ENCODE measurements at regions not wholly inside any gene's neighbourhood (a gene's known extent, or its start where the extent isn't known, plus 50 kb on each side); places are given as distances from the start of the nearest gene placed in this dataset.

GRCh38 chr7:54814401-54814800 lies 55.4 kb upstream of the SEC61G start:
- H3K4me1 ChIP-seq (ENCODE audit: low read depth), result no peaks in the 10 kb centered on the region
- H3K36me3 ChIP-seq, result no peaks in the 10 kb centered on the region
- no peak overlapping the region for H3K27ac ChIP-seq
- no peak overlapping the region for H3K4me3 ChIP-seq
- no peak for DNase-seq (ENCODE audit: low read depth in 1 of 2, low spot score in 1 of 2)
- H3K9me3 ChIP-seq (ENCODE audit: low read depth), result no peaks in the 10 kb centered on the region
- H3K27me3 ChIP-seq, result no peaks in the 10 kb centered on the region
- TF ChIP-seq CTCF (IDR thresholded peaks at IDR 0.05; ENCODE audit: low read depth, low read length), result no peak

DNA sequence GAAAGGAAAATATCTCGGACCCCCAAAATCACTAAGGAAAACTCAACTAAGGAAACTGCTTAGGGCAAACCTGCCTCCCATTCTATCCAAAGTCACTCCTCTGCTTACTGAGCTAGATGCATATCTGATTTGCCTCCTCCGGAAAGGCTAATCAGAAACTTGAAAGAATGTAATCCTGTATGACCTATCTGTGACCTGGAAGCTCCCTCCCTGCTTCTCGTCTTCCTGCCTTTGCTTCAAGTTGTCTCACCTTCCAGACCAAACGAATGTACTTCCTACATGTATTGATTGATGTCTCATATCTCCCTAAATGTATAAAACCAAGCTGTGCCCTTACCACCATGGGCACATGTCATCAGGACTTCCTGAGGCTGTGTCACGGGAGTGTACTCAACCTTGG lies 58.1 kb upstream of the SEC61G start:
- no peak for DNase-seq (ENCODE audit: low read depth in 1 of 2, low spot score in 1 of 2)
- Histone ChIP-seq H3K9me3 (ENCODE audit: low read depth) (no peaks in the 10 kb centered on the region), H3K27ac (no peak overlapping the region), H3K27me3 (no peaks in the 10 kb centered on the region), H3K4me1 (ENCODE audit: low read depth) (no peaks in the 10 kb centered on the region), H3K4me3 (no peak overlapping the region), H3K36me3 (no peaks in the 10 kb centered on the region)
- TF ChIP-seq CTCF (IDR thresholded peaks at IDR 0.05; ENCODE audit: low read depth, low read length), result no peak

DNA sequence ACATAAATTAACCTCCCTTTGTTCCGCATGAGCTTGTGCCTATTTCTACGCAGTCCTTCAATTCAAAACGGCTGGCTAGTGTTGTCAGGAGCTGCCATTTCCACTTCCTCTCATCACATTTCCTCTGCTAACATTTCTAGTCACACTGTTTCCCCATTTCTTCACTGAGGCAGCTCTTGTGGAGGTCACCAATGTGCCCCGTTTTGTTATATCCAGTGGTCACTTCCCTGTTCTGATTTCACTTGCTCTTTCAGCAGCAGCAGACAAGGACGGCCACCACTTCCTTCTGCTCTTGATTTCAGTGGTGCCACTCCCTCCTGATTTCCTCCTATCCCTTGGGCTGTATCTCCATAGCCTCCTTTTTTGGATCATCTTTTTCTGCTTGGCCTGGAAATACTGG lies 64.8 kb upstream of the SEC61G start:
- Histone ChIP-seq H3K36me3 (no peaks in the 10 kb centered on the region), H3K9me3 (ENCODE audit: low read depth) (no peaks in the 10 kb centered on the region), H3K27me3 (no peaks in the 10 kb centered on the region), H3K27ac (no peak overlapping the region), H3K4me3 (no peak overlapping the region), H3K4me1 (ENCODE audit: low read depth) (no peaks in the 10 kb centered on the region)
- no peak for TF ChIP-seq CTCF (IDR thresholded peaks at IDR 0.05; ENCODE audit: low read depth, low read length)
- DNase-seq (ENCODE audit: low read depth in 1 of 2, low spot score in 1 of 2), result no peak

DNA sequence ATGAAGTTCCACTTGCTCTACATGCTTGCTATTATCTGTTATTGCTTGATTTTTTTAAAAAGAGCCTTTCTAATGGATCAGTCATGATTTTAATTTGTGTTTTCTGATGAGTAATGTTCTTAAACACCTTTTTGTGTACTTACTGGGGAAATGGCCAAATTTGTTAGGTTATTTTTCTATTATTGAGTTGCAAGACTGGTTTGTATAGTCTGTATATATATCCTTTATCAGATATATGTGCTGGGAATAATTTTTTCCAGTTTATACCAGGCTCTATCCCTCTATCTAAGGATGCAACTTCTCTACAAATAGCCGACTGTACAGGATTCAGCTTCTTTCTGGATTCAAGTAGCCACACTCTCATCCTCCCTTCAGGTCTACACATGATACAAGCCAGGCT lies 65.6 kb upstream of the SEC61G start:
- no peak for DNase-seq (ENCODE audit: low read depth in 1 of 2, low spot score in 1 of 2)
- Histone ChIP-seq H3K27ac (no peak overlapping the region), H3K4me3 (no peak overlapping the region), H3K27me3 (no peaks in the 10 kb centered on the region), H3K4me1 (ENCODE audit: low read depth) (no peaks in the 10 kb centered on the region), H3K9me3 (ENCODE audit: low read depth) (no peaks in the 10 kb centered on the region), H3K36me3 (no peaks in the 10 kb centered on the region)
- no peak for TF ChIP-seq CTCF (IDR thresholded peaks at IDR 0.05; ENCODE audit: low read depth, low read length)

DNA sequence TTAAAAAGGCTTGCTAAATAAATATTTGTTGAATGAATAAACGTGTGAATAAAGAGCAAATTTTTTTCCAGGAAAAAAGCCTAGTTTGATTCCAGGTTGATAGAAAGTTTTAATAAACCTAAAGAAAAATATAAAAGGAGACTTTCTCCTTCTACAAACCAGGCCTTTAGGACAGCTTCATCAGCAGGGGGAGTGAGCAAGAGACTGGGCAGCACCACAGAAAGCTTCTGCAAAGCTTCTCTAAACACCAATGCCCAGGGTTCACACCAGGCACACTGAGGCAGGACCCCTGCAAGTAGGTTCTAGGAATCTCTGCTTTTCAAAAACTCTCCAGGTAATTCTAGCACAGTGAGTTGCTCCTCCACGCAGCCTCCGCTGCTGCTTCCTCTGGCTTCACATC lies 66.4 kb upstream of the SEC61G start:
- no peaks in the 10 kb centered on the region for H3K27me3 ChIP-seq
- H3K4me3 ChIP-seq, result no peak overlapping the region
- H3K36me3 ChIP-seq, result no peaks in the 10 kb centered on the region
- H3K4me1 ChIP-seq (ENCODE audit: low read depth), result no peaks in the 10 kb centered on the region
- no peak overlapping the region for H3K27ac ChIP-seq
- no peaks in the 10 kb centered on the region for H3K9me3 ChIP-seq (ENCODE audit: low read depth)
- no peak for DNase-seq (ENCODE audit: low read depth in 1 of 2, low spot score in 1 of 2)
- TF ChIP-seq CTCF (IDR thresholded peaks at IDR 0.05; ENCODE audit: low read depth, low read length), result no peak

DNA sequence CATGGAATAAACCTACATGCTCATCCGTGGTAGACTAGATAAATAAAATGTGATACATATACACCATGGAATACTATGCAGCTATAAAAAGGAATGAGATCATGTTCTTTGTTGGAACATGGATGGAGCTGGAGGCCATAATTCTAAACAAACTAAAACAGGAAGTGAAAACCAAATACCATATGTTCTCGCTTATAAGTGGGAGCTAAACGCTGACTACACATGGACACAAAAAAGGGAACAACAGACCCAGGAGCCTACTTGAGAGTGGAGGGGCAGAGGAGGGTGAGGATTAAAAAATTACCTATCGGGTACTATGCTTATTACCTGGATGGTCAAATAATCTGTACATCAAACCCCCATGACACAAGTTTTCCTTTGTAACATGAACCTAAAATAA lies 68.7 kb upstream of the SEC61G start:
- Histone ChIP-seq H3K27ac (no peak overlapping the region), H3K27me3 (no peaks in the 10 kb centered on the region), H3K36me3 (no peaks in the 10 kb centered on the region), H3K9me3 (ENCODE audit: low read depth) (no peaks in the 10 kb centered on the region), H3K4me3 (no peak overlapping the region), H3K4me1 (ENCODE audit: low read depth) (no peaks in the 10 kb centered on the region)
- DNase-seq (ENCODE audit: low read depth in 1 of 2, low spot score in 1 of 2), result no peak
- TF ChIP-seq CTCF (IDR thresholded peaks at IDR 0.05; ENCODE audit: low read depth, low read length), result no peak

Data from cardiac muscle cell (in vitro differentiated cells and primary cell).